H1 (cell line): ENCODE measurements at regions not wholly inside any gene's neighbourhood (a gene's known extent, or its start where the extent isn't known, plus 50 kb on each side); places are given as distances from the start of the nearest gene placed in this dataset.

ENCODE experiments used
- CTCF ChIA-PET: fragments of 300-600 bp; sonication (Branson Sonifier 250); formaldehyde crosslinking; loops from one replicate; lab custom pipeline; 2021; ENCODE audit not compliant: partially characterized antibody; lab: Charles Lee
- POLR2A ChIA-PET: fragments of 300-600 bp; sonication (Branson Sonifier 250); formaldehyde crosslinking; loops from one replicate; lab custom pipeline; 2021; ENCODE audit warnings: inconsistent platforms; ENCODE audit not compliant: partially characterized antibody; lab: Charles Lee
- DNase-seq, 2 experiments: peaks; one replicate each; pipeline versions ENCODE4 v3.0.0 to v3.0.0-alpha.2; 2010 to 2022; ENCODE audit warnings: low spot score in 2 of 2, low read depth in 1 of 2, mixed read lengths in 1 of 2
- FAIRE-seq: peaks from 2 replicates; lab custom pipeline; 2011; peaks lifted over from hg19 to GRCh38; lab: Jason Lieb, UNC
- H2AFZ ChIP-seq: 2 replicates; pipeline ENCODE4 v1.8.1; 2012; ENCODE audit warnings: low read length, inconsistent platforms
- H2AK5ac ChIP-seq: 2 replicates; pipeline ENCODE4 v1.6.1; 2013; ENCODE audit warnings: low read depth, low read length
- H2BK120ac ChIP-seq: replicated peaks from 2 replicates; pipeline ENCODE3; 2013; ENCODE audit warnings: low read depth, low read length, inconsistent platforms
- H2BK12ac ChIP-seq: 2 replicates; pipeline ENCODE4 v1.6.1; 2013; ENCODE audit warnings: low read depth, low read length
- H2BK15ac ChIP-seq: 2 replicates; pipeline ENCODE4 v1.6.1; 2013; ENCODE audit warnings: low read length
- H2BK20ac ChIP-seq: 2 replicates; pipeline ENCODE4 v1.6.1; 2013; ENCODE audit warnings: low read length
- H2BK5ac ChIP-seq: 2 replicates; pipeline ENCODE4 v1.6.1; 2013; ENCODE audit warnings: low read depth, low read length
- H3K14ac ChIP-seq: 2 replicates; pipeline ENCODE4 v1.6.1; 2013; ENCODE audit warnings: inconsistent platforms; ENCODE audit not compliant: insufficient read length
- H3K18ac ChIP-seq: 2 replicates; pipeline ENCODE4 v1.6.1; 2013; ENCODE audit warnings: low read length; ENCODE audit errors: extremely low read depth
- H3K23ac ChIP-seq: 2 replicates; pipeline ENCODE4 v1.6.1; 2013; ENCODE audit warnings: inconsistent platforms; ENCODE audit not compliant: insufficient read length
- H3K23me2 ChIP-seq: 2 replicates; pipeline ENCODE4 v1.6.1; 2013; ENCODE audit warnings: low read depth, low read length
- H3K27ac ChIP-seq: 2 replicates; pipeline ENCODE4 v1.6.1; 2011; ENCODE audit warnings: low read depth, low read length, inconsistent platforms
- H3K27me3 ChIP-seq, 4 experiments: replicated peaks in 1 of 4; 1 replicate in 1 of 4; 2 replicates in 3 of 4; pipeline versions ENCODE4 v1.6.1 to v1.8.1; 2011 to 2013; ENCODE audit warnings: low read length in 3 of 4, mild to moderate bottlenecking in 3 of 4, inconsistent platforms in 2 of 4, mixed read lengths in 2 of 4, moderate library complexity in 1 of 4; ENCODE audit not compliant: control insufficient read depth in 3 of 4, insufficient read depth in 3 of 4; ENCODE audit errors: extremely low read depth in 1 of 4
- H3K36me3 ChIP-seq, 4 experiments: 2 replicates each; pipeline versions ENCODE4 v1.6.1 to v1.8.1; 2011 to 2013; ENCODE audit warnings: mild to moderate bottlenecking in 4 of 4, low read length in 3 of 4, moderate library complexity in 2 of 4, control low read depth in 1 of 4, inconsistent platforms in 1 of 4; ENCODE audit not compliant: insufficient read depth in 4 of 4, control insufficient read depth in 2 of 4
- H3K4ac ChIP-seq: replicated peaks from 2 replicates; pipeline ENCODE3; 2013; ENCODE audit warnings: low read length, low read depth, mixed read lengths, inconsistent platforms; ENCODE audit not compliant: insufficient read length
- H3K4me1 ChIP-seq, 4 experiments: replicated peaks in 1 of 4; 1 replicate in 1 of 4; 2 replicates in 3 of 4; pipeline versions ENCODE4 v1.6.1 to v1.8.1; 2011 to 2013; ENCODE audit warnings: low read length in 3 of 4, inconsistent platforms in 2 of 4, mixed read lengths in 1 of 4; ENCODE audit not compliant: insufficient read depth in 4 of 4, control insufficient read depth in 3 of 4
- H3K4me2 ChIP-seq, 2 experiments: 2 replicates each; pipeline versions ENCODE4 v1.6.1 to v1.8.1; 2011 to 2013; ENCODE audit warnings: low read depth in 2 of 2, low read length in 2 of 2, control low read depth in 1 of 2, inconsistent platforms in 1 of 2, mild to moderate bottlenecking in 1 of 2; ENCODE audit not compliant: insufficient read depth in 1 of 2
- H3K4me3 ChIP-seq, 4 experiments: fragments of 200-600, 300-600 bp in 1 of 4; sonication (generic), shearing (Covaris generic), sonication (Bioruptor Twin) in 1 of 4; 2 replicates each; pipeline versions ENCODE4 v1.5.1 to v1.8.1; 2011 to 2016; ENCODE audit warnings: low read length in 4 of 4, low read depth in 3 of 4, control low read depth in 2 of 4, inconsistent platforms in 2 of 4, mild to moderate bottlenecking in 2 of 4, mixed read lengths in 1 of 4, moderate library complexity in 1 of 4; ENCODE audit not compliant: insufficient read depth in 2 of 4; ENCODE audit errors: extremely low read depth in 1 of 4
- H3K56ac ChIP-seq: replicated peaks from 2 replicates; pipeline ENCODE3; 2013; ENCODE audit warnings: low read depth, mild to moderate bottlenecking, mixed read lengths, low read length, inconsistent platforms; ENCODE audit not compliant: insufficient read length
- H3K79me1 ChIP-seq: 2 replicates; pipeline ENCODE4 v1.6.1; 2013; ENCODE audit warnings: low read depth, low read length, control low read depth
- H3K79me2 ChIP-seq, 2 experiments: 2 replicates each; pipeline versions ENCODE4 v1.6.1 to v1.8.1; 2012 to 2013; ENCODE audit warnings: low read length in 2 of 2, mild to moderate bottlenecking in 2 of 2, inconsistent platforms in 1 of 2; ENCODE audit not compliant: insufficient read depth in 2 of 2, control insufficient read depth in 1 of 2
- H3K9ac ChIP-seq, 4 experiments: replicated peaks in 1 of 4; 1 replicate in 1 of 4; 2 replicates in 3 of 4; pipeline versions ENCODE4 v1.6.1 to v1.8.1; 2011 to 2013; ENCODE audit warnings: low read depth in 3 of 4, low read length in 3 of 4, control low read depth in 2 of 4, mild to moderate bottlenecking in 2 of 4, moderate library complexity in 2 of 4, inconsistent platforms in 1 of 4; ENCODE audit errors: extremely low read depth in 1 of 4
- H3K9me3 ChIP-seq, 2 experiments: 2 replicates each; pipeline versions ENCODE4 v1.6.1 to v1.8.1; 2012 to 2013; ENCODE audit warnings: mild to moderate bottlenecking in 2 of 2, moderate library complexity in 2 of 2, control low read depth in 1 of 2, inconsistent platforms in 1 of 2, low read depth in 1 of 2, low read length in 1 of 2, mixed read lengths in 1 of 2; ENCODE audit not compliant: insufficient read depth in 2 of 2
- H4K20me1 ChIP-seq, 2 experiments: replicated peaks in 1 of 2; 2 replicates each; pipeline versions ENCODE3 to v1.8.1; 2011 to 2013; ENCODE audit warnings: inconsistent platforms in 2 of 2, low read length in 2 of 2, mild to moderate bottlenecking in 1 of 2; ENCODE audit not compliant: insufficient read depth in 2 of 2, control insufficient read depth in 1 of 2
- H4K5ac ChIP-seq: 2 replicates; pipeline ENCODE4 v1.6.1; 2013; ENCODE audit warnings: low read length, low read depth, mixed read lengths, inconsistent platforms; ENCODE audit not compliant: insufficient read length
- H4K8ac ChIP-seq: 2 replicates; pipeline ENCODE4 v1.8.0; 2013; ENCODE audit warnings: mild to moderate bottlenecking, moderate library complexity, low read length, inconsistent platforms; ENCODE audit not compliant: insufficient read depth; ENCODE audit errors: extremely low read depth
- H4K91ac ChIP-seq: replicated peaks from 2 replicates; pipeline ENCODE3; 2013; ENCODE audit warnings: low read length, mixed read lengths, inconsistent platforms; ENCODE audit not compliant: insufficient read length
- ASH2L ChIP-seq: fragments of 200-600, 300-600 bp; sonication (generic); IDR thresholded peaks from one replicate; pipeline ENCODE4 v1.7.1; 2017; ENCODE audit warnings: low read length
- ATF2 ChIP-seq: IDR thresholded peaks from 2 replicates; pipeline ENCODE4 v1.6.1; 2012; ENCODE audit warnings: low read length, inconsistent platforms
- GABPA ChIP-seq: IDR thresholded peaks from 2 replicates; pipeline ENCODE4 v1.6.1; 2011; ENCODE audit warnings: mild to moderate bottlenecking, low read length, moderate library complexity, borderline replicate concordance; ENCODE audit not compliant: insufficient read depth
- GTF2F1 ChIP-seq: IDR thresholded peaks from 2 replicates; pipeline ENCODE4 v1.6.1; 2012; ENCODE audit warnings: low read depth, low read length, improper control_type of control experiment, borderline replicate concordance
- KDM1A ChIP-seq: fragments of 200-600, 300-600 bp; sonication (generic); IDR thresholded peaks from 2 replicates; pipeline ENCODE4 v1.7.1; 2016; ENCODE audit warnings: mild to moderate bottlenecking, low read length, borderline replicate concordance
- PHF8 ChIP-seq: fragments of 200-600 bp; sonication (generic); conservative IDR thresholded peaks from 2 replicates; pipeline ENCODE4 v1.7.1; 2012; ENCODE audit warnings: low read depth, mild to moderate bottlenecking, inconsistent platforms, low read length, moderate library complexity
- RAD21 ChIP-seq, 2 experiments: IDR thresholded peaks in 1 of 2; conservative IDR thresholded peaks in 1 of 2; 2 replicates each; pipeline ENCODE4 v1.6.1; 2011; ENCODE audit warnings: low read depth in 2 of 2, low read length in 2 of 2, improper control_type of control experiment in 1 of 2, inconsistent platforms in 1 of 2, mild to moderate bottlenecking in 1 of 2, moderate library complexity in 1 of 2
- SP2 ChIP-seq: IDR thresholded peaks from 2 replicates; pipeline ENCODE4 v1.6.1; 2012; ENCODE audit warnings: mild to moderate bottlenecking, low read length, inconsistent platforms
- TAF1 ChIP-seq: IDR thresholded peaks from 2 replicates; pipeline ENCODE4 v1.6.1; 2011; ENCODE audit warnings: mild to moderate bottlenecking, low read depth, low read length

- Histone ChIP-seq H2BK5ac (no peak overlapping the region), H3K4me3 (no peak overlapping the region), H3K79me2 (no peaks in the 10 kb centered on the region), H2BK20ac (no peak overlapping the region), H4K91ac (no peak overlapping the region), H3K18ac (no peak overlapping the region), H2AFZ (no peak overlapping the region), H3K27ac (no peak overlapping the region), H3K36me3 (no peaks in the 10 kb centered on the region), H3K9ac (no peak overlapping the region), H4K5ac (no peak overlapping the region), H4K20me1 (no peaks in the 10 kb centered on the region), H3K9me3 (no peaks in the 10 kb centered on the region), H3K27me3 (no peaks in the 10 kb centered on the region), H2BK120ac (no peak overlapping the region), H2AK5ac (no peak overlapping the region), H2BK12ac (no peak overlapping the region), H3K79me1 (no peaks in the 10 kb centered on the region), H3K4me1 (no peaks in the 10 kb centered on the region), H3K14ac (no peak overlapping the region), H3K4ac (no peak overlapping the region), H3K56ac (no peak overlapping the region)
- no peak for FAIRE-seq
- POLR2A ChIA-PET = no interaction called here
- TF ChIP-seq RAD21 (IDR thresholded peaks at IDR 0.05 in 1 of 2, conservative IDR thresholded peaks at IDR 0.05 in 1 of 2; ENCODE audit: low read depth in 2 of 2, low read length in 2 of 2) = no peak
- no peak for TF ChIP-seq KDM1A
- no peak for TF ChIP-seq ASH2L
- no peak for TF ChIP-seq PHF8
- TF ChIP-seq ATF2 = no peak
- TF ChIP-seq SP2 = no peak
- TF ChIP-seq GTF2F1 = no peak
- TF ChIP-seq GABPA = no peak
- no peak for TF ChIP-seq TAF1
- TF ChIP-seq, all 59 proteins: peak for 0
- H3K4me2 ChIP-seq = no peak overlapping the region
- no peak overlapping the region for H4K8ac ChIP-seq
- no peak overlapping the region for H2BK15ac ChIP-seq
- no peaks in the 10 kb centered on the region for H3K23me2 ChIP-seq
- CTCF ChIA-PET = no interaction called here
- no peak for DNase-seq
- H3K23ac ChIP-seq = no peak overlapping the region
Observed at GRCh38 chrX:110924871-110925270, 129.3 kb upstream of the CHRDL1 start.
